ENCODE measurements at regions not wholly inside any gene's neighbourhood (a gene's known extent, or its start where the extent isn't known, plus 50 kb on each side); places are given as distances from the start of the nearest gene placed in this dataset.
"Not testable (repeated sequence)": the region's sequence is repeated elsewhere in the genome, so short reads cannot be mapped to it uniquely, and the experiment has no call there.

DNA sequence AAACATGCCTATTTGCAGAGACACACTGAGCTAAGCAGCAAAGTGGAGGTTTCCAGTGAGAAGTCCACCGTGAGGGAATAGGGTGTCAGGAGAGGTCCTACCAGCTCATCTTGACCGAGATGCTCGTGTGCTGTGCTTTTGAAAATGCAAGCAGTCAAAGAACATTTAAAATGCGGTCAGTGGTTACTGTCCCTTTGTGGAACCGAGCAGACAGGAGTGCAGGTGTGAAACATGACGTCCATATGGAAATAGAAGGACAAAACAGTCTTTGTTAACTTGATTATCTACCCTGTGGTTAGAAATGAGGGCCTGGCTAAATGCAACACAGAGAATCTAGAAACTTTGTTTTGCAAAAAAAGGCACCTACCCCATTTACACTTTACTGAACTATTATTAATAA is 473.3 kb downstream of the SPATA31A6 start:
- H3K4me3 ChIP-seq (ENCODE audit: low read depth, low read length); DNase-seq (ENCODE audit: low read depth): not testable (repeated sequence)

DNA sequence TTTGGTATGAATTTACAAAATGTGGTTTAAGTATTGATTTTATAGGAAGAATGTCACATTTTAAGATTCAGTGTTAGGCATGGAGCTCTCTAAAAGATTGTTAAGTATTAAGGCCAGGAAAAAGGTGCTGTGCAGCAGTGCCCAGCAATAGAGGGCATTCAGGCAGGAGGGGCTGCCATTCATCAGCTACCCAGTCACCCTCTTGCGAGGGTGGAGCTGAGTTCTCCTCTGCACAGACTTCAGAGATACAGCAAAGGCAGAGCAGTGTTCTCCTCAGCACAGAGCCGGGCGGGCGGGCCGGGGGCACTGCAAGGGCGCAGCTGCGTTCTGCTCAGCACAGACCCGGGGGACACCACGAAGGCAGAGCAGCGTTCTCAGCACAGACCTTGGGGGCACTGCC is 474.0 kb downstream of the SPATA31A6 start:
- DNase-seq (ENCODE audit: low read depth); H3K4me3 ChIP-seq (ENCODE audit: low read depth, low read length): not testable (repeated sequence)

DNA sequence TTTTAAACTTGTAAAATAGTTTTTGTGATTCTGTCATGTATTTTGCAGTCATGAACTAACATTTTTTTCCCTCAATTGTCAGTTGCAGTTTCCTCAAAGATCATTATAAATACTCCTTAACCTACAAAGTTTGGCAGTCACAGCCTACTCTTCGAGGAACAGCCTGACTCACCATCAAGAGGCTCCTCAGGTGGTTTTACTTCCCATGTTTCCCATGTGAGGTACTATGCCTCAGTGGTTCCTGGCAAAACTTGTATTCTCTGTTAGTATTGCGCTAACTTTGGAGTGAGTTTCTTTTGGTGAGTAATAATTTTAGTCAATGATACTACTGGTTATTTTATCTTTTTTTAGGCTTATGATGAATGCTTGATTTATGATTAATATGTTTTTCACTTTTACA is 513.7 kb downstream of the SPATA31A6 start:
- not testable (repeated sequence) for H3K4me3 ChIP-seq (ENCODE audit: low read depth, low read length); DNase-seq (ENCODE audit: low read depth)

DNA sequence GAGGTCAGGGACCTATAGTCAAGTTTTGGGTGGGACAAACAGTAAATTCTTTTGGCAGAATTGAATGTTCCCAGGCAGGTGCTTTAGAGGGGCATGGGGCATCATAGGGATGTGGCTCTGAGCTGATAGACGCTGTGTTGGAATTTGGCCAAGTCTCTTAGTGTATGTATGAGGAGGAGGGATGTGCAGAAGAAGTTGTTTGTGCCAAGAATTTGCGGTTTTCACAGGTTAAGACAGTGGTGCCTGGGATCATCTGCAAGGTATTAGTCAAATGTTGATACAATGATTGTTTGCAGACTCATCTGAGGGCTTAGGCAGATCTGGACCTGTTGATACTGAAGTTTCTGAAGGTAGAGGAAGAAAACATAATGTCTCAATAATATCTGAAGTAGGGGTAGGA is 519.4 kb downstream of the SPATA31A6 start:
- not testable (repeated sequence) for H3K4me3 ChIP-seq (ENCODE audit: low read depth, low read length); DNase-seq (ENCODE audit: low read depth)

GRCh38 chr9:42724841-42725835 is 541.7 kb downstream of the SPATA31A6 start:
- H3K4me3 ChIP-seq (ENCODE audit: low read depth, low read length); DNase-seq (ENCODE audit: low read depth): not testable (repeated sequence)

DNA sequence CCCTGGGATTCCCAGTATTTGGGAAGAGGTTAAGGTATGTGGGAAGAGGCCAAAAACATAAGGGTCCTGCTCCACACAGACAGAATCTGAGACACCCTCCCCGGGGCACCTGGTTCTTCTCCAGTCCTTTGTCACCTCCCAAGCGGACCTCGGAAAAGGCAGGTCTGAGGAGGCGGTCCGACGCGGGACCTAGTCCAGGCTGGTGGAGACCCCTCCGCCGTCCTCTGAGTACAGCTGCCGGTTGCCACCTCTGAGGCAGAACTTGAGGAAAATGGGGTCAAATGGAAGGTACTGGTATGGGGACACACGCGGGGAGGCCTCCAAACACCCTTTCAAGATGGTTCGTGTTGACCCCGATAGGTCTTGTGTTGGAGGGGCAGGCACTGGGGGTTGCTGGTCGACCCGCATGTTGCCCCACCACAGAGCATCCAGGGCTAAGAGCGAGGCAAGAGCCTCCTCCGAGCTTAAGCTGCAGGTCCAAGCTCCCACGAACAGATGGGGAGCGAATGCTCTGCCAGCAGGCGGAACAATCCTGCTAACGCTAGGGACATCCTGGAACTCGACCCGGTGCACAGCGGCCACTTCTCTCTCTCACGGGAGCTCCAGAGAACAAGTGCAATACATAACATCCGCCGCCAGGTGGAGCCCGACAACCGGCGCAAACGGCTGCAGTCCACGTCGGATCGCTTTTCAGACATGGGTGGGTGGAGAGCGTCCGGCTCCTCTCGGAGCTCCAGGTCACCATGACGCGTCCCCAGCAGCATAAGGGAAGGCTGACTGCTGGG is 559.8 kb downstream of the SPATA31A6 start:
- peak; percentile 56 for DNase-seq (ENCODE audit: low read depth)
- TF ChIP-seq, protein P1, sequence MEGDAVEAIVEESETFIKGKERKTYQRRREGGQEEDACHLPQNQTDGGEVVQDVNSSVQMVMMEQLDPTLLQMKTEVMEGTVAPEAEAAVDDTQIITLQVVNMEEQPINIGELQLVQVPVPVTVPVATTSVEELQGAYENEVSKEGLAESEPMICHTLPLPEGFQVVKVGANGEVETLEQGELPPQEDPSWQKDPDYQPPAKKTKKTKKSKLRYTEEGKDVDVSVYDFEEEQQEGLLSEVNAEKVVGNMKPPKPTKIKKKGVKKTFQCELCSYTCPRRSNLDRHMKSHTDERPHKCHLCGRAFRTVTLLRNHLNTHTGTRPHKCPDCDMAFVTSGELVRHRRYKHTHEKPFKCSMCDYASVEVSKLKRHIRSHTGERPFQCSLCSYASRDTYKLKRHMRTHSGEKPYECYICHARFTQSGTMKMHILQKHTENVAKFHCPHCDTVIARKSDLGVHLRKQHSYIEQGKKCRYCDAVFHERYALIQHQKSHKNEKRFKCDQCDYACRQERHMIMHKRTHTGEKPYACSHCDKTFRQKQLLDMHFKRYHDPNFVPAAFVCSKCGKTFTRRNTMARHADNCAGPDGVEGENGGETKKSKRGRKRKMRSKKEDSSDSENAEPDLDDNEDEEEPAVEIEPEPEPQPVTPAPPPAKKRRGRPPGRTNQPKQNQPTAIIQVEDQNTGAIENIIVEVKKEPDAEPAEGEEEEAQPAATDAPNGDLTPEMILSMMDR (IDR thresholded peaks at IDR 0.05; ENCODE audit: control insufficient read depth, extremely low read depth, insufficient read depth): peak; percentile 87
- peak overlapping the region; percentile 43 for H3K4me3 ChIP-seq (ENCODE audit: low read depth, low read length)

- not testable (repeated sequence) for H3K4me3 ChIP-seq (ENCODE audit: low read depth, low read length); DNase-seq (ENCODE audit: low read depth)
These were observed 573.8 kb downstream of the SPATA31A6 start for GRCh38 chr9:42757251-42757650.

DNA sequence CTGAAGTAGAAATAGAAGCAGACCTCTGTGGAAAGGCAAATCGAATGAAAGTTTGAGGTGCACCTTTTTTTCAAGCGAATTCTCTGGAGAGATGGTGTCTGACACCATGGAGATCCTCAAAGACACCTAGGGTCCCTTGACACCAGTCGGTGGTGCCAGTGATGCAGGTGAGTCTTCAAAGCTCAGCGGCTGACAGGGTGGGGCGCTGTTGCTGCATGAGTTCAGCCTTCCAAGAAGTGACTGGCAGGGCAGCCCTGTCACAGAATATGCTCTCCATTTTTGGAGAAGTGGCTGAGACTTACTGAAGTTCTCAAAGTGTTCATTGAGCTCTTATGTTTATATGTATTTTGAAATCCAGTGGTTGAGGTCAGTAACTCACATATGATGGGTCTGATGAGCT is 575.9 kb downstream of the SPATA31A6 start:
- not testable (repeated sequence) for DNase-seq (ENCODE audit: low read depth); H3K4me3 ChIP-seq (ENCODE audit: low read depth, low read length)
- TF ChIP-seq, protein P1 (IDR thresholded peaks at IDR 0.05; ENCODE audit: control insufficient read depth, extremely low read depth, insufficient read depth): peak; percentile 20; the same call in 1 of the 2 replicates

- H3K4me3 ChIP-seq (ENCODE audit: low read depth, low read length); DNase-seq (ENCODE audit: low read depth): not testable (repeated sequence)
These were observed 598.7 kb downstream of the SPATA31A6 start for GRCh38 chr9:42782201-42782600.

- H3K4me3 ChIP-seq (ENCODE audit: low read depth, low read length): not testable (repeated sequence)
These were observed 609.3 kb downstream of the SPATA31A6 start for GRCh38 chr9:42792725-42793124.

DNA sequence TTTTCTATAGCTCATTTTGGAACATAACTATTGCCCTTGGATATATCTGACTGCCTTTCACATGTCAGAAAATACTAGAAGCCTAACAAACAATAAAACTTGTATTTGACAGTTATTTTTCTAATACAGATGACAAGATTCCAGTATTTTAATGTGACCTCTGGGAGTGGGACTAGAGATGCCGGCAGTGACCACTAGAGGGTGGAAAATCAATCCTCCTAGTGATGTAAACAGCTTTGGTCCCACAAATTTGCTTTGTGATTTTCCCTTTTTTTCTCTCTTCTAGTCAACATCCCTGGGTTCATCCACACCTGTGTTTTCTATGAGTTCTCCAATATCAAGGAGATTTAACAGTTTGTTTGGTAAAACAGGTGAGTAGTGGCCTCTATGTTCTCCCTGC is 615.1 kb downstream of the SPATA31A6 start:
- H3K4me3 ChIP-seq (ENCODE audit: low read depth, low read length); DNase-seq (ENCODE audit: low read depth): not testable (repeated sequence)
- TF ChIP-seq, protein P1 (IDR thresholded peaks at IDR 0.05; ENCODE audit: control insufficient read depth, extremely low read depth, insufficient read depth): peak; percentile 41

More at GRCh38 chr9:42792725-42793124, 609.3 kb downstream of the SPATA31A6 start:
- DNase-seq (ENCODE audit: low read depth): not testable (repeated sequence)

- not testable (repeated sequence) for H3K4me3 ChIP-seq (ENCODE audit: low read depth, low read length)
These were observed 619.3 kb downstream of the SPATA31A6 start for GRCh38 chr9:42802716-42803115.

More at GRCh38 chr9:42802716-42803115, 619.3 kb downstream of the SPATA31A6 start:
- DNase-seq (ENCODE audit: low read depth): not testable (repeated sequence)
